CD4-positive, alpha-beta memory T cell (primary cell): ENCODE measurements at regions not wholly inside any gene's neighbourhood (a gene's known extent, or its start where the extent isn't known, plus 50 kb on each side); places are given as distances from the start of the nearest gene placed in this dataset.

Source experiments
- CTCF ChIA-PET: fragments of 350-600 bp; sonication (Branson Sonifier 250); formaldehyde crosslinking; loops from one replicate; lab custom pipeline; 2021; ENCODE audit warnings: inconsistent platforms; ENCODE audit not compliant: partially characterized antibody; lab: Charles Lee
- POLR2A ChIA-PET: fragments of 350-600 bp; sonication (Branson Sonifier 250); formaldehyde crosslinking; loops from one replicate; lab custom pipeline; 2021; ENCODE audit not compliant: partially characterized antibody; lab: Charles Lee
- DNase-seq, 5 donors: peaks; one replicate each; pipeline versions ENCODE4 v3.0.0 to v3.0.0-alpha.2; 2020 to 2022; ENCODE audit warnings: mixed read lengths in 1 of 5
- H3K27ac ChIP-seq: one replicate; pipeline ENCODE4 v1.7.0; 2013; ENCODE audit warnings: low read depth, low read length
- H3K27me3 ChIP-seq: 2 replicates; pipeline ENCODE4 v1.7.0; 2013; ENCODE audit warnings: mild to moderate bottlenecking, low read length, moderate library complexity; ENCODE audit not compliant: insufficient read depth
- H3K36me3 ChIP-seq: 2 replicates; pipeline ENCODE4 v1.7.0; 2013; ENCODE audit warnings: mild to moderate bottlenecking, low read length, moderate library complexity; ENCODE audit not compliant: insufficient read depth
- H3K4me1 ChIP-seq: 2 replicates; pipeline ENCODE4 v1.7.0; 2013; ENCODE audit warnings: mild to moderate bottlenecking, low read length, moderate library complexity; ENCODE audit not compliant: insufficient read depth
- H3K4me3 ChIP-seq, 2 donors: one replicate each; pipeline ENCODE4 v1.7.0; 2013; ENCODE audit warnings: low read length in 2 of 2, mild to moderate bottlenecking in 1 of 2
- H3K9me3 ChIP-seq, 2 donors: one replicate each; pipeline ENCODE4 v1.7.0; 2013; ENCODE audit warnings: low read length in 2 of 2, control low read depth in 1 of 2; ENCODE audit not compliant: control insufficient read depth in 1 of 2
- H3K27ac Mint-ChIP-seq, 7 donors: one replicate each; pipeline ENCODE4 v1.8.0; 2020 to 2021; ENCODE audit warnings: mixed read lengths in 7 of 7, mild to moderate bottlenecking in 6 of 7, inconsistent platforms in 3 of 7, moderate library complexity in 3 of 7
- H3K27me3 Mint-ChIP-seq, 2 donors: one replicate each; pipeline ENCODE4 v1.8.0; 2020 to 2021; ENCODE audit warnings: mixed read lengths in 2 of 2
- H3K36me3 Mint-ChIP-seq, 2 donors: one replicate each; pipeline ENCODE4 v1.8.0; 2020 to 2021; ENCODE audit warnings: mixed read lengths in 2 of 2, inconsistent platforms in 1 of 2, mild to moderate bottlenecking in 1 of 2
- H3K4me1 Mint-ChIP-seq, 4 donors: one replicate each; pipeline ENCODE4 v1.8.0; 2020 to 2021; ENCODE audit warnings: mixed read lengths in 4 of 4, mild to moderate bottlenecking in 1 of 4
- H3K4me3 Mint-ChIP-seq, 8 donors: one replicate each; pipeline ENCODE4 v1.8.0; 2020 to 2021; ENCODE audit warnings: mixed read lengths in 8 of 8, mild to moderate bottlenecking in 7 of 8, moderate library complexity in 6 of 8, inconsistent platforms in 3 of 8
- H3K9me3 Mint-ChIP-seq, 8 donors: one replicate each; pipeline ENCODE4 v1.8.0; 2020 to 2021; ENCODE audit warnings: mixed read lengths in 8 of 8, mild to moderate bottlenecking in 5 of 8, inconsistent platforms in 3 of 8, moderate library complexity in 1 of 8
- intact Hi-C: fragments of 100-400 bp; cut with micrococcal nuclease; formaldehyde crosslinking; loops from one replicate; pipeline ENCODE4 v1.15.1; 2023

DNA sequence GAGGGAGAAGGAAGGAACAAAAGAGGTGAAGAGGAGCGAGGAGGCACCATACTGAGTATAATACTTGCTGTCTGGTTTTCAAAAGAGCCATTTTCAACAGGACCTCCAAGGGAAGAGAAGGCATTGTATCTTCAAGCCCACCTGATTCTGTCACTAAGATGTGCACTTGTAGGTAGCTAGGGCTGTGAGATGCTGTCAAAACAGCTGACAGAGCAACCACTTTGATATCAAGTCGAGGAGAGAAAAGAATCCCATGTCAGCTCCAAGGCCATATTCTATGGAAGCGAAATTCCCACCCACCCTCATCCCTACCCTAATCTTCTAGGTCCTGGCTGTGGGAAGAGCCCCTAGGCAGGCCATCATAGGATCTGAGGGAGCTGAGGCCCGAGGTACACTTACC is 70.9 kb upstream of the PRDM11 start:
- intact Hi-C loops: loop anchor here (5.0 kb wide), 1 partner anchor 123 kb away; the partner anchor contains the start of gene TP53I11
- H3K27me3 ChIP-seq: no peaks in the 10 kb centered on the region
- no peaks in the 10 kb centered on the region for H3K27me3 Mint-ChIP-seq
- no peak overlapping the region for H3K4me3 ChIP-seq
- H3K4me3 Mint-ChIP-seq: no peak overlapping the region
- no peak overlapping the region for H3K27ac ChIP-seq
- ChIA-PET POLR2A (no interaction called here), CTCF (interaction anchor here (3.4 to 8.3 kb wide), 2 partner anchors 28 to 138 kb away, joined by 25 to 49 read pairs; no protein-coding TSS in a partner anchor)
- no peak overlapping the region for H3K27ac Mint-ChIP-seq
- no peaks in the 10 kb centered on the region for H3K36me3 ChIP-seq
- no peaks in the 10 kb centered on the region for H3K9me3 ChIP-seq
- H3K9me3 Mint-ChIP-seq: peaks cover 0 to 4% (median 0%) of the 10 kb centered on the region in 8 donors
- no peaks in the 10 kb centered on the region for H3K36me3 Mint-ChIP-seq
- no peak for DNase-seq
- H3K4me1 ChIP-seq: peaks cover 24% of the 10 kb centered on the region
- peaks cover 20 to 30% (median 25%) of the 10 kb centered on the region in 4 donors for H3K4me1 Mint-ChIP-seq

DNA sequence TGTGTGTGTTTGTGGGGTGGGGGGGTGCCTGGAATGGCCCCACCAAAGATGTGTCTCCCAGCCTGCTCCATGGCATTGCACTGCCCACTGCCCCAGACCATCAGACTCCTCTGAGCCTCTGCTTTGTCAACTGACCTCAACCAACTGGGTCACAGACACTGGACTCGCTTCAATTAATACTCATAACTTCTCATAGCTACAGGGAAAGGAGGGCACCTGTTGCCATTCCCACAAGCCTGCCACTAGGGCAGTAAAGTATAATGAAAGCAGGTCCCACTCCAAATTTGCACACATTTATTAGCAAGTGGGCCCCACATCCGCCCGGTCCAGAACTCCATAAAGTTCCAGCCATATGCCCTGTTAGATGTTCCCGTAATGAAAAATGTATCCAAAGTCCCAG is 70.5 kb upstream of the PRDM11 start:
- intact Hi-C loops: loop anchor here (5.0 kb wide), 1 partner anchor 124 kb away; the partner anchor contains the start of gene TP53I11
- H3K4me1 ChIP-seq: peaks cover 28% of the 10 kb centered on the region
- peaks cover 0 to 4% (median 0%) of the 10 kb centered on the region in 8 donors for H3K9me3 Mint-ChIP-seq
- no peaks in the 10 kb centered on the region for H3K9me3 ChIP-seq
- no peak overlapping the region for H3K4me3 ChIP-seq
- peak overlapping the region in 2 of 7 donors; percentile 22 to 43 for H3K27ac Mint-ChIP-seq
- H3K36me3 Mint-ChIP-seq: no peaks in the 10 kb centered on the region
- H3K4me1 Mint-ChIP-seq: peaks cover 22 to 35% (median 29%) of the 10 kb centered on the region in 4 donors
- no peaks in the 10 kb centered on the region for H3K27me3 Mint-ChIP-seq
- CTCF ChIA-PET: interaction anchor here (8.3 kb wide), 1 partner anchor 139 kb away, joined by 49 read pairs; no protein-coding TSS in a partner anchor
- POLR2A ChIA-PET: no interaction called here
- DNase-seq: no peak
- H3K27me3 ChIP-seq: no peaks in the 10 kb centered on the region
- no peak overlapping the region for H3K4me3 Mint-ChIP-seq
- no peaks in the 10 kb centered on the region for H3K36me3 ChIP-seq
- no peak overlapping the region for H3K27ac ChIP-seq

DNA sequence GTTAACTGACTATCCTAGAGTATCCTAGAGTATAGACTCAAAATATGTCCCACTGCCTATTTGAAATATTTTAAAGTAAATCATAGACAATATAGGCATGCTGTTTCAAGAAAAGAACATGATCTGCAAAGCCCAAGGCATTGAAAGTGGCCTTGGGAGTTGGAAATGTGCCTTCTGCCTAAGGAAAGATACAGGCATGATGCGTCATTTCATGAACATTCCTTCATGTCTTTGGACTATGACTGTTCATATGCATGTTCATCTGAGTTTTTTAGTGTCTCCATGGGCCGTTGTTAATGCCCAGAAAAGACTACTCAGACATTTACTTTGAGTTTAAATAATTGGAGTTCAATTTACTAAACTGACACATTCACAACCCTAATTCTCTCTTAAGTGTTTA is 69.7 kb upstream of the PRDM11 start:
- intact Hi-C loops: loop anchor here (5.0 kb wide), 1 partner anchor 124 kb away; the partner anchor contains the start of gene TP53I11
- CTCF ChIA-PET: interaction anchor here (8.3 kb wide), 1 partner anchor 140 kb away, joined by 49 read pairs; no protein-coding TSS in a partner anchor
- POLR2A ChIA-PET: no interaction called here

DNA sequence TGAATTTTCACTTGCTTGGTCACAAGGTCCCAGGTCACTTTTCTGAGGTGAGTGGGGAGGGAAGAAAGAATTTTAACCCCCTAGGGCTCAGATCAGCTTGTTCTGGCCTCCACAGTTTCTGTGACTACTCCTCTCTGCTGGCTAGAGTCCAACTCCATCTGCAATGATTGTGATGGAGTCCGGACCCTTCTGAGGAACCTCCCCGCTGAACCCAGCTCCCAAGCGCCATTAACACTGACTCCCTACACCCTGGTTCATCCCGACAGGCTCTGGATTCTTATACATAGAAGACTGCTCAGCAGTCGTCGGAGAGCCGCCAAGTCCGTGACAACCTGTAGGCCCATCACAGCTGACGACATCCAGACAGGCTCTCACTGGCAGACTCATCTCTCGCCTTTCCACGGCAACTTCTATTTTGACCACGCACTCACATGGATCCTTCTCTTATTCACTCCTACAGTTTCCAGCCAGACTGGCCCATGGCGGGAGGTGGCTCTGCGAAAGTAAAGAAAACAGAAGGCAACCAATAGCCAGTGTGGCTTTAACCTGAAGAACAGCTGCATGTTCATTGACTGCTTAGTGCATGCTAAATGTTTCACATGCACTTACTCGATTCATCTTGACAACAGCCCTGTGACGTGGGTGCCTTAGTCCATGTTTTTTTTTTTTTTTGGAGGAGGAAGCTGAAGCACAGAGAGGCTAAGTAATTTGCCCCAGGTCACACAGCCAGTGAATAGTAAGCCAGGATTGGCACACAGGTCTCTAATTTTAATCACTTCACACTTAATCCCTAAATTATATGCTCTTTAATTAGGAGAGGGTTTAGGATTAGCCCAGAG is 68.0 kb upstream of the PRDM11 start:
- H3K9me3 Mint-ChIP-seq: peaks cover 0 to 2% (median 0%) of the 10 kb centered on the region in 8 donors
- peak overlapping the region in 3 of 8 donors; percentile 36 to 78 (median 74) for H3K4me3 Mint-ChIP-seq
- no peaks in the 10 kb centered on the region for H3K27me3 Mint-ChIP-seq
- no peak overlapping the region for H3K27ac ChIP-seq
- intact Hi-C loops: loop anchor here (5.0 kb wide), 1 partner anchor 126 kb away; the partner anchor contains the start of gene TP53I11
- ChIA-PET CTCF (interaction anchor here (0.9 to 8.3 kb wide), 3 partner anchors 25 to 141 kb away, joined by 3 to 96 read pairs (median 49); no protein-coding TSS in a partner anchor), POLR2A (interaction anchor here (2.4 to 2.9 kb wide), 2 partner anchors 25 to 142 kb away, joined by 11 to 26 read pairs; no protein-coding TSS in a partner anchor)
- H3K36me3 Mint-ChIP-seq: no peaks in the 10 kb centered on the region
- H3K27me3 ChIP-seq: no peaks in the 10 kb centered on the region
- no peaks in the 10 kb centered on the region for H3K9me3 ChIP-seq
- H3K27ac Mint-ChIP-seq: peak overlapping the region in 6 of 7 donors; percentile 31 to 83 (median 75)
- no peak overlapping the region for H3K4me3 ChIP-seq
- no peaks in the 10 kb centered on the region for H3K36me3 ChIP-seq
- peaks cover 28 to 55% (median 42%) of the 10 kb centered on the region in 4 donors for H3K4me1 Mint-ChIP-seq
- H3K4me1 ChIP-seq: peaks cover 38% of the 10 kb centered on the region
- DNase-seq: no peak

More for the DNA sequence above, 69.7 kb upstream of the PRDM11 start:
- DNase-seq: no peak
- no peaks in the 10 kb centered on the region for H3K27me3 ChIP-seq
- H3K9me3 Mint-ChIP-seq: peaks cover 0 to 4% (median 0%) of the 10 kb centered on the region in 8 donors
- no peaks in the 10 kb centered on the region for H3K36me3 Mint-ChIP-seq
- H3K4me3 ChIP-seq: no peak overlapping the region
- H3K9me3 ChIP-seq: no peaks in the 10 kb centered on the region
- H3K36me3 ChIP-seq: no peaks in the 10 kb centered on the region
- H3K27ac Mint-ChIP-seq: no peak overlapping the region
- peaks cover 33% of the 10 kb centered on the region for H3K4me1 ChIP-seq
- H3K4me3 Mint-ChIP-seq: no peak overlapping the region
- H3K27me3 Mint-ChIP-seq: no peaks in the 10 kb centered on the region
- H3K27ac ChIP-seq: no peak overlapping the region
- H3K4me1 Mint-ChIP-seq: peaks cover 24 to 43% (median 35%) of the 10 kb centered on the region in 4 donors

DNA sequence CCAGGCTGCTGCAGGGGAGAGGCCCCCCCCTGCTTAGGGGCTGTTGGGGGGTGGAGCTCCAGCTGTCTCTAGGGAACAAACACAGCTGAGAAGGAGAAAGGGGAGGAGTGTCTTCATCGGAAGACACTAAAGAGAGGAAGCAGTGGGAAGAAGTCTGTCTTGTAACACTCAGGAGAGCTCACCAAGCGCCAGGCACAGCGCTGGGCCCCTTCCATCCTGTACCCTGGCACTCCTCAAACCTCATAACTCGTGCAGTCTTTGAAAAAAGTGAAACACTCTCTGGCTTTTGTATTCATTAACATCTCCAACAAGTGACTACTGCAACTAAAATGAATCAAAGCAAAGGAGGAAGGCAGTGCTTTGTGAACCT is 67.4 kb upstream of the PRDM11 start:
- ChIA-PET CTCF (interaction anchor here (0.9 to 8.3 kb wide), 3 partner anchors 24 to 142 kb away, joined by 3 to 96 read pairs (median 49); no protein-coding TSS in a partner anchor), POLR2A (interaction anchor here (2.4 to 2.9 kb wide), 2 partner anchors 24 to 143 kb away, joined by 11 to 26 read pairs; no protein-coding TSS in a partner anchor)
- Mint-ChIP-seq H3K36me3 (no peaks in the 10 kb centered on the region), H3K4me3 (peak overlapping the region in 7 of 8 donors; percentile 18 to 78 (median 70)), H3K4me1 (peaks cover 31 to 60% (median 45%) of the 10 kb centered on the region in 4 donors), H3K27me3 (no peaks in the 10 kb centered on the region), H3K27ac (peak overlapping the region in 5 of 7 donors; percentile 61 to 83 (median 82)), H3K9me3 (peaks cover 0 to 2% (median 0%) of the 10 kb centered on the region in 8 donors)
- no peaks in the 10 kb centered on the region for H3K36me3 ChIP-seq
- peaks cover 38% of the 10 kb centered on the region for H3K4me1 ChIP-seq
- H3K9me3 ChIP-seq: no peaks in the 10 kb centered on the region
- no peaks in the 10 kb centered on the region for H3K27me3 ChIP-seq
- H3K27ac ChIP-seq: no peak overlapping the region
- intact Hi-C loops: loop anchor here (5.0 kb wide), 1 partner anchor 127 kb away; the partner anchor contains the start of gene TP53I11
- no peak overlapping the region for H3K4me3 ChIP-seq
- no peak for DNase-seq

DNA sequence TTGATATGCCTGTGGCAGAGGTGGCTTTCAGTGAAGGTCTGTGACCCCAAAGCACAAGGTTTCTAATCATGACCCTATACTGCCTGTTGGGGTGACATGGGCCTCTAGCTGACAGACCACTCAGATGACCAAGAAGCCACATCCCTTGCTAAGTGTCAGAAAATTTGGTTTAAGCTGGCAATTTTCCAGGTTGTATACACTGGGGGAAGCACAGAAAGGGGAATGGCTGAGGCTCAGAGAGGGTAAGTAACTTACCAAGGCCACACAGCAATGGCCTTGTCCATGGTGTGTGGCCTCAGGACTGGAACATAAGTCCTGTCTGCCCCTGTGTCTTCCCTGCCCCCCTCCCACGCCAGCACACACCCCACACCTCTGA is 66.9 kb upstream of the PRDM11 start:
- CTCF ChIA-PET: interaction anchor here (0.9 to 8.3 kb wide), 8 partner anchors 17 to 156 kb away, joined by 3 to 96 read pairs (median 4); no protein-coding TSS in a partner anchor
- H3K4me3 Mint-ChIP-seq: peak overlapping the region in 7 of 8 donors; percentile 63 to 82 (median 70)
- no peak for DNase-seq
- H3K4me1 ChIP-seq: peaks cover 38% of the 10 kb centered on the region
- H3K4me1 Mint-ChIP-seq: peaks cover 31 to 61% (median 47%) of the 10 kb centered on the region in 4 donors
- peak overlapping the region in 6 of 7 donors; percentile 83 to 96 (median 91) for H3K27ac Mint-ChIP-seq
- H3K36me3 ChIP-seq: no peaks in the 10 kb centered on the region
- POLR2A ChIA-PET: interaction anchor here (0.6 to 2.9 kb wide), 7 partner anchors 14 to 188 kb away, joined by 3 to 26 read pairs (median 4); no protein-coding TSS in a partner anchor
- no peaks in the 10 kb centered on the region for H3K27me3 ChIP-seq
- H3K9me3 Mint-ChIP-seq: peaks cover 0 to 2% (median 0%) of the 10 kb centered on the region in 8 donors
- no peaks in the 10 kb centered on the region for H3K27me3 Mint-ChIP-seq
- H3K27ac ChIP-seq: peak overlapping the region; percentile 56
- intact Hi-C loops: loop anchor here (5.0 kb wide), 1 partner anchor 127 kb away; the partner anchor contains the start of gene TP53I11
- H3K4me3 ChIP-seq: no peak overlapping the region
- no peaks in the 10 kb centered on the region for H3K9me3 ChIP-seq
- no peaks in the 10 kb centered on the region for H3K36me3 Mint-ChIP-seq
